ENCODE measurements at regions not wholly inside any gene's neighbourhood (a gene's known extent, or its start where the extent isn't known, plus 50 kb on each side); places are given as distances from the start of the nearest gene placed in this dataset.
"Not testable (repeated sequence)": the region's sequence is repeated elsewhere in the genome, so short reads cannot be mapped to it uniquely, and the experiment has no call there.

GRCh38 chr2:83055376-83056010, 1403.6 kb downstream of the SUCLG1 start:
- no peak for DNase-seq (ENCODE audit: low spot score)

GRCh38 chr2:83054751-83055150, 1404.3 kb downstream of the SUCLG1 start:
- no peak for DNase-seq (ENCODE audit: low spot score)

- DNase-seq (ENCODE audit: low spot score): no peak
Measured at GRCh38 chr2:83051538-83052170, 1407.4 kb downstream of the SUCLG1 start.

GRCh38 chr2:83042053-83042452, 1417.0 kb downstream of the SUCLG1 start:
- DNase-seq (ENCODE audit: low spot score): no peak

- DNase-seq (ENCODE audit: low spot score): no peak
Measured at GRCh38 chr2:83022631-83023210, 1436.4 kb downstream of the SUCLG1 start.

- DNase-seq (ENCODE audit: low spot score): no peak
Measured at GRCh38 chr2:83017366-83018090, 1441.6 kb downstream of the SUCLG1 start.

- DNase-seq (ENCODE audit: low spot score): no peak
Measured at GRCh38 chr2:83016343-83017110, 1442.6 kb downstream of the SUCLG1 start.

- DNase-seq (ENCODE audit: low spot score): no peak
Measured at GRCh38 chr2:83015900-83016299, 1443.2 kb downstream of the SUCLG1 start.

- no peak for DNase-seq (ENCODE audit: low spot score)
Measured at GRCh38 chr2:83015035-83015715, 1443.9 kb downstream of the SUCLG1 start.

GRCh38 chr2:83014462-83014861, 1444.6 kb downstream of the SUCLG1 start:
- DNase-seq (ENCODE audit: low spot score): no peak

- no peak for DNase-seq (ENCODE audit: low spot score)
Measured at GRCh38 chr2:83006961-83007360, 1452.1 kb downstream of the SUCLG1 start.

- DNase-seq (ENCODE audit: low spot score): no peak
Measured at GRCh38 chr2:83003555-83003954, 1455.5 kb downstream of the SUCLG1 start.

GRCh38 chr2:83002706-83003105, 1456.4 kb downstream of the SUCLG1 start:
- no peak for DNase-seq (ENCODE audit: low spot score)

GRCh38 chr2:82998781-82999180, 1460.3 kb downstream of the SUCLG1 start:
- DNase-seq (ENCODE audit: low spot score): no peak

GRCh38 chr2:82996217-82996616, 1462.9 kb downstream of the SUCLG1 start:
- DNase-seq (ENCODE audit: low spot score): no peak

GRCh38 chr2:82994151-82994550, 1464.9 kb downstream of the SUCLG1 start:
- no peak for DNase-seq (ENCODE audit: low spot score)

- no peak for DNase-seq (ENCODE audit: low spot score)
Measured at GRCh38 chr2:82993609-82994008, 1465.5 kb downstream of the SUCLG1 start.

GRCh38 chr2:82992968-82993367, 1466.1 kb downstream of the SUCLG1 start:
- no peak for DNase-seq (ENCODE audit: low spot score)

GRCh38 chr2:82987706-82988105, 1471.4 kb downstream of the SUCLG1 start:
- DNase-seq (ENCODE audit: low spot score): not testable (repeated sequence)

GRCh38 chr2:82986899-82987298, 1472.2 kb downstream of the SUCLG1 start:
- DNase-seq (ENCODE audit: low spot score): no peak

GRCh38 chr2:82985572-82986197, 1473.4 kb downstream of the SUCLG1 start:
- DNase-seq (ENCODE audit: low spot score): no peak

All from germinal center (tissue), 1 donor.